Gastroesophageal sphincter (tissue), 4 donors: ENCODE measurements at regions not wholly inside any gene's neighbourhood (a gene's known extent, or its start where the extent isn't known, plus 50 kb on each side); places are given as distances from the start of the nearest gene placed in this dataset.

Source experiments
- ATAC-seq: fragments of 150-250 bp; one replicate; pipeline ENCODE4 v1.9.1; 2016; ENCODE audit warnings: mild to moderate bottlenecking, moderate library complexity
- H3K27ac ChIP-seq, 4 donors: fragments of 200-600 bp; sonication (generic) in 3 of 4; 1 replicate in 3 of 4; 2 replicates in 1 of 4; pipeline ENCODE4 v1.5.1; 2016 to 2019
- H3K27me3 ChIP-seq: fragments of 200-600 bp; sonication (generic); one replicate; pipeline ENCODE4 v1.5.1; 2019
- H3K36me3 ChIP-seq, 2 donors: fragments of 200-600 bp; sonication (generic); one replicate each; pipeline ENCODE4 v1.5.1; 2019; ENCODE audit warnings: control low read depth in 1 of 2
- H3K4me1 ChIP-seq, 3 donors: fragments of 200-600 bp; sonication (generic); 1 replicate in 2 of 3; 2 replicates in 1 of 3; pipeline ENCODE4 v1.5.1; 2016 to 2019; ENCODE audit warnings: control low read depth in 2 of 3
- H3K4me3 ChIP-seq, 2 donors: fragments of 200-600 bp; sonication (generic); one replicate each; pipeline ENCODE4 v1.5.1; 2019; ENCODE audit warnings: mild to moderate bottlenecking in 1 of 2, moderate library complexity in 1 of 2
- H3K9me3 ChIP-seq, 3 donors: fragments of 200-600 bp; sonication (generic); one replicate each; pipeline ENCODE4 v1.5.1; 2017 to 2019; ENCODE audit warnings: control low read depth in 2 of 3
- CTCF ChIP-seq, 4 experiments: fragments of 200-600 bp in 2 of 4; fragments of 450-650 bp in 2 of 4; sonication (generic) in 1 of 4; IDR thresholded peaks; one replicate each; pipeline ENCODE4 v1.5.1; 2017 to 2019; ENCODE audit warnings: antibody characterized with exemption in 4 of 4, mild to moderate bottlenecking in 2 of 4, moderate library complexity in 2 of 4
- EP300 ChIP-seq: sonication (generic); formaldehyde crosslinking; IDR thresholded peaks from one replicate; pipeline ENCODE4 v1.6.1; 2017; ENCODE audit warnings: antibody characterized with exemption, mild to moderate bottlenecking
- POLR2A ChIP-seq, 2 donors: fragments of 450-650 bp; IDR thresholded peaks; one replicate each; pipeline ENCODE4 v1.6.1; 2017; ENCODE audit warnings: antibody characterized with exemption in 2 of 2, mild to moderate bottlenecking in 2 of 2, moderate library complexity in 1 of 2
- POLR2AphosphoS5 ChIP-seq: sonication (generic); formaldehyde crosslinking; IDR thresholded peaks from one replicate; pipeline ENCODE4 v1.6.1; 2017; ENCODE audit warnings: antibody characterized with exemption
- WGBS, 2 donors: methylation state at CpG; one replicate each; pipeline ENCODE4 v1.1.5; 2018; ENCODE audit warnings: low coverage in 1 of 2; 5-methylcytosine and 5-hydroxymethylcytosine counted together

DNA sequence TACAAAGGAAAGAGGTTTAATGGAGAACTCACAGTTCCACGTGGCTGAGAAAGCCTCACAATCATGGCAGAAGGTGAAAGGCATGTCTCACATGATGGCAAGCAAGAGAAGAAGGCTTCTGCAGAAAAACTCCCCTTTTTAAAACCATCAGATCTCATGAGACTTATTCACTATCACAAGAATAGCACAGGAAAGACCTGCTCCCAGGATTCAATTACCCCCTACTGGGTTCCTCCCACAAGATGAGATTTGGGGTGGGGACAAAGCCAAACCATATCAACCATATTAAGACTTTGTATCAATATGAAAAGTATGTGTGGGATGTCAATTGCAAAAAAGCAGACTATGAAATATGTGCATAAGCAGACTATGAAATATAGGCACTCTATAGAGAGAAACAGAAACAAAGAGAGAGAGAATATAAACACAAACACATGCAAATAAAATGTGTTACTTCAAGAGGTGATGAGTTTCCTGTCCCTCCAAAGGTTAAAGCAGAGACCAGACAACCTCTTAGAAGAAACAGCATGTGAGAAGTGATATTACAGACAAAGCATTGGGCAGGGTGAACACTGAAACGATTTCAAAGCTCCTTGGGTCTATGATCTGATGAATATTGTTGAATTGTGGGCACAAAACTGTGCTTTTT, 151.2 kb upstream of the KRR1 start:
- WGBS, 2 donors = 46 to 62% methylated on average over 2 of the region's 2 CpGs
- H3K36me3 ChIP-seq = no peaks in the 10 kb centered on the region
- no peak for TF ChIP-seq CTCF (IDR thresholded peaks at IDR 0.05)
- no peak for TF ChIP-seq EP300
- TF ChIP-seq POLR2AphosphoS5 = no peak
- no peak for TF ChIP-seq POLR2A (IDR thresholded peaks at IDR 0.05)
- H3K27me3 ChIP-seq = no peaks in the 10 kb centered on the region
- H3K9me3 ChIP-seq = no peaks in the 10 kb centered on the region
- no peak overlapping the region for H3K4me3 ChIP-seq
- no peak overlapping the region for H3K27ac ChIP-seq
- no peak for ATAC-seq
- H3K4me1 ChIP-seq = no peaks in the 10 kb centered on the region

GRCh38 chr12:75661908-75662307, 150.5 kb upstream of the KRR1 start:
- H3K4me3 ChIP-seq = no peak overlapping the region
- ATAC-seq = no peak
- H3K27me3 ChIP-seq = no peaks in the 10 kb centered on the region
- H3K27ac ChIP-seq = no peak overlapping the region
- H3K4me1 ChIP-seq = no peaks in the 10 kb centered on the region
- H3K9me3 ChIP-seq = no peaks in the 10 kb centered on the region
- no peaks in the 10 kb centered on the region for H3K36me3 ChIP-seq
- WGBS, 2 donors = 13 to 21% methylated on average over 1 of the region's 1 CpG
- no peak for TF ChIP-seq POLR2A (IDR thresholded peaks at IDR 0.05)
- TF ChIP-seq CTCF (IDR thresholded peaks at IDR 0.05) = no peak
- no peak for TF ChIP-seq POLR2AphosphoS5
- no peak for TF ChIP-seq EP300

- Histone ChIP-seq H3K36me3 (no peaks in the 10 kb centered on the region), H3K27me3 (no peaks in the 10 kb centered on the region), H3K4me3 (no peak overlapping the region), H3K4me1 (no peaks in the 10 kb centered on the region), H3K27ac (no peak overlapping the region), H3K9me3 (no peaks in the 10 kb centered on the region)
- WGBS, 2 donors = 82 to 90% methylated on average over 3 of the region's 3 CpGs
- ATAC-seq = no peak
- TF ChIP-seq POLR2A (IDR thresholded peaks at IDR 0.05) = no peak
- TF ChIP-seq CTCF (IDR thresholded peaks at IDR 0.05) = no peak
- no peak for TF ChIP-seq POLR2AphosphoS5
- no peak for TF ChIP-seq EP300
Measured at GRCh38 chr12:75660805-75661404, 149.5 kb upstream of the KRR1 start.

DNA sequence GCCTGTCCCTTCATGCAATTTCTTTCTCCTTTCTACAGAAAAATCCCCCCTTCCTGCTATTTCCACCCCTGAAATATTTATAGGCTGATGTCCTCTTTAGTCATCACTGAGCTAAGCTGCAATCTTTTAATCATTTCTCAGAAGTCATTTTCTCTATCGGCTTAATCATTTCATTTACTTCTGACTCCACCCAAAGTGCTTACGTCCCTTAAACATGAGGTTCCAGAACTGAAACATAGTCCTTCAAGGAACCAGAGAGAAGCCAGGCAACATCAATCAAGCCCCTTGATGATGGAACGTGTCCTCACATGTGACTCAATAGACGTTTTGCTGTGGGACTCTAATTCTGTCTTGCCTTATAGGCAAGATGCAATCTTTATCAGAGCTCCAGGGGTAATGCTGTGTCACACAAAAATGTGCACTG, 148.7 kb upstream of the KRR1 start:
- no peak for TF ChIP-seq EP300
- TF ChIP-seq POLR2AphosphoS5 = no peak
- TF ChIP-seq CTCF (IDR thresholded peaks at IDR 0.05) = no peak
- no peak for TF ChIP-seq POLR2A (IDR thresholded peaks at IDR 0.05)
- WGBS, 2 donors = 9% methylated on average over 4 of the region's 4 CpGs; no CpG with 5 or more reads in 1 of the 2 donors
- no peak overlapping the region for H3K27ac ChIP-seq
- no peaks in the 10 kb centered on the region for H3K4me1 ChIP-seq
- H3K36me3 ChIP-seq = no peaks in the 10 kb centered on the region
- no peaks in the 10 kb centered on the region for H3K27me3 ChIP-seq
- H3K4me3 ChIP-seq = no peak overlapping the region
- ATAC-seq = no peak
- H3K9me3 ChIP-seq = no peaks in the 10 kb centered on the region
